ENCODE measurements at regions not wholly inside any gene's neighbourhood (a gene's known extent, or its start where the extent isn't known, plus 50 kb on each side); places are given as distances from the start of the nearest gene placed in this dataset.

GRCh38 chr3:66723231-66723630, 222.4 kb upstream of the LRIG1 start:
- Histone ChIP-seq H4K5ac (ENCODE audit: insufficient read length, low read depth, low read length) (no peak overlapping the region), H4K91ac (replicated peaks; ENCODE audit: insufficient read length, low read length) (no peak overlapping the region), H3K4me1 (replicated peaks in 1 of 4; ENCODE audit: control insufficient read depth in 3 of 4, insufficient read depth in 4 of 4, low read length in 3 of 4) (peaks cover 0 to 6% (median 2%) of the 10 kb centered on the region in 4 experiments; a peak in 2 of 7 replicates), H3K4me3 (ENCODE audit: extremely low read depth in 1 of 4, insufficient read depth in 2 of 4, low read depth in 3 of 4, low read length in 4 of 4) (no peak overlapping the region), H3K27me3 (replicated peaks in 1 of 4; ENCODE audit: control insufficient read depth in 3 of 4, extremely low read depth in 1 of 4, insufficient read depth in 3 of 4, low read length in 3 of 4) (no peaks in the 10 kb centered on the region), H3K79me2 (ENCODE audit: control insufficient read depth in 1 of 2, insufficient read depth in 2 of 2, low read length in 2 of 2) (no peaks in the 10 kb centered on the region), H3K23me2 (ENCODE audit: low read depth, low read length) (no peaks in the 10 kb centered on the region), H3K23ac (ENCODE audit: insufficient read length) (no peak overlapping the region), H3K18ac (ENCODE audit: extremely low read depth, low read length) (no peak overlapping the region), H4K8ac (ENCODE audit: extremely low read depth, insufficient read depth, low read length) (no peak overlapping the region), H2AFZ (ENCODE audit: low read length) (no peak overlapping the region), H3K14ac (ENCODE audit: insufficient read length) (no peak overlapping the region), H2BK5ac (ENCODE audit: low read depth, low read length) (no peak overlapping the region), H3K4me2 (ENCODE audit: insufficient read depth in 1 of 2, low read depth in 2 of 2, low read length in 2 of 2) (no peak overlapping the region), H2BK15ac (ENCODE audit: low read length) (no peak overlapping the region), H2BK120ac (replicated peaks; ENCODE audit: low read depth, low read length) (no peak overlapping the region), H3K9me3 (ENCODE audit: insufficient read depth in 2 of 2, low read depth in 1 of 2, low read length in 1 of 2) (no peaks in the 10 kb centered on the region), H3K56ac (replicated peaks; ENCODE audit: insufficient read length, low read depth, low read length) (no peak overlapping the region), H3K4ac (replicated peaks; ENCODE audit: insufficient read length, low read depth, low read length) (no peak overlapping the region), H2BK12ac (ENCODE audit: low read depth, low read length) (no peak overlapping the region; the same call in 1 of the 2 replicates), H2BK20ac (ENCODE audit: low read length) (no peak overlapping the region), H3K36me3 (ENCODE audit: control insufficient read depth in 2 of 4, insufficient read depth in 4 of 4, low read length in 3 of 4) (no peaks in the 10 kb centered on the region), H2AK5ac (ENCODE audit: low read depth, low read length) (no peak overlapping the region), H3K27ac (ENCODE audit: low read depth, low read length) (no peak overlapping the region), H4K20me1 (replicated peaks in 1 of 2; ENCODE audit: control insufficient read depth in 1 of 2, insufficient read depth in 2 of 2, low read length in 2 of 2) (no peaks in the 10 kb centered on the region), H3K9ac (replicated peaks in 1 of 4; ENCODE audit: extremely low read depth in 1 of 4, low read depth in 3 of 4, low read length in 3 of 4) (no peak overlapping the region), H3K79me1 (ENCODE audit: low read depth, low read length) (no peaks in the 10 kb centered on the region)
- DNase-seq (ENCODE audit: low read depth in 1 of 2, low spot score in 2 of 2) (no peak), FAIRE-seq (no peak)
- CTCF ChIA-PET (ENCODE audit: partially characterized antibody): interaction anchor here (0.7 kb wide), 1 partner anchor 214 kb away, joined by 3 read pairs; no protein-coding TSS in a partner anchor
- POLR2A ChIA-PET (ENCODE audit: partially characterized antibody): no interaction called here
- TF ChIP-seq POU5F1 (IDR thresholded peaks at IDR 0.05; ENCODE audit: low read depth, low read length) (no peak), CEBPB (IDR thresholded peaks at IDR 0.05; ENCODE audit: low read depth, low read length) (no peak), USF2 (IDR thresholded peaks at IDR 0.05; ENCODE audit: low read length) (no peak), ASH2L (IDR thresholded peaks at IDR 0.05; ENCODE audit: low read length) (no peak), RXRA (IDR thresholded peaks at IDR 0.05; ENCODE audit: insufficient read depth, low read depth, low read length) (no peak), SIN3A (conservative IDR thresholded peaks at IDR 0.05 in 1 of 2, IDR thresholded peaks at IDR 0.05 in 1 of 2; ENCODE audit: low read depth in 1 of 2, low read length in 2 of 2) (no peak), BRCA1 (IDR thresholded peaks at IDR 0.05; ENCODE audit: low read depth, low read length) (no peak), BCL11A (IDR thresholded peaks at IDR 0.05; ENCODE audit: low read depth in 2 of 2, low read length in 2 of 2) (no peak)

Measured in H1 (cell line).